CD4-positive, alpha-beta T cell treated with Interferon gamma for 1 hour (primary cell): ENCODE measurements at regions not wholly inside any gene's neighbourhood (a gene's known extent, or its start where the extent isn't known, plus 50 kb on each side); places are given as distances from the start of the nearest gene placed in this dataset.
"Not testable (repeated sequence)": the region's sequence is repeated elsewhere in the genome, so short reads cannot be mapped to it uniquely, and the experiment has no call there.

Experiments
- DNase-seq: peaks from one replicate; pipeline ENCODE4 v3.0.0-alpha.2; 2020

DNA sequence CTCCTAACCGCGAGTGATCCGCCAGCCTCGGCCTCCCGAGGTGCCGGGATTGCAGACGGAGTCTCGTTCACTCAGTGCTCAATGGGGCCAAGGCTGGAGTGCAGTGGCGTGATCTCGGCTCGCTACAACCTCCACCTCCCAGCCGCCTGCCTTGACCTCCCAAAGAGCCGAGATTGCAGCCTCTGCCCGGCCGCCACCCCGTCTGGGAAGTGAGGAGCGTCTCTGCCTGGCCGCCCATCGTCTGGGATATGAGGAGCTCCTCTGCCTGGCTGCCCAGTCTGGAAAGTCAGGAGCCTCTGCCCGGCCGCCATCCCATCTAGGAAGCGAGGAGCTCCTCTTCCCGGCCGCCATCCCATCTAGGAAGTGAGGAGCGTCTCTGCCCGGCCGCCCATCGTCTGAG lies 58.8 kb upstream of the ANKRD30BL start:
- not testable (repeated sequence) for DNase-seq

DNA sequence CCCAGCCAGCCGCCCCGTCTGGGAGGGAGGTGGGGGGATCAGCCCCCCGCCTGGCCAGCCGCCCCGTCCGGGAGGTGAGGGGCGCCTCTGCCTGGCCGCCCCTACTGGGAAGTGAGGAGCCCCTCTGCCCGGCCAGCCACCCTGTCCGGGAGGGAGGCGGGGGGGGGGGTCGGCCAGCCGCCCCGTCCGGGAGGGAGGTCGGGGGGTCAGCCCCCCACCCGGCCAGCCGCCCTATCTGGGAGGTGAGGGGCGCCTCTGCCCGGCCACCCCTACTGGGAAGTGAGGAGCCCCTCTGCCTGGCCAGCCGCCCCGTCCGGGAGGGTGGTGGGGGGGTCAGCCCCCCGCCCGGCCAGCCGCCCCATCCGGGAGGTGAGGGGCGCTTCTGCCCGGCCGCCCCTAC lies 60.1 kb upstream of the ANKRD30BL start:
- DNase-seq: not testable (repeated sequence)

DNA sequence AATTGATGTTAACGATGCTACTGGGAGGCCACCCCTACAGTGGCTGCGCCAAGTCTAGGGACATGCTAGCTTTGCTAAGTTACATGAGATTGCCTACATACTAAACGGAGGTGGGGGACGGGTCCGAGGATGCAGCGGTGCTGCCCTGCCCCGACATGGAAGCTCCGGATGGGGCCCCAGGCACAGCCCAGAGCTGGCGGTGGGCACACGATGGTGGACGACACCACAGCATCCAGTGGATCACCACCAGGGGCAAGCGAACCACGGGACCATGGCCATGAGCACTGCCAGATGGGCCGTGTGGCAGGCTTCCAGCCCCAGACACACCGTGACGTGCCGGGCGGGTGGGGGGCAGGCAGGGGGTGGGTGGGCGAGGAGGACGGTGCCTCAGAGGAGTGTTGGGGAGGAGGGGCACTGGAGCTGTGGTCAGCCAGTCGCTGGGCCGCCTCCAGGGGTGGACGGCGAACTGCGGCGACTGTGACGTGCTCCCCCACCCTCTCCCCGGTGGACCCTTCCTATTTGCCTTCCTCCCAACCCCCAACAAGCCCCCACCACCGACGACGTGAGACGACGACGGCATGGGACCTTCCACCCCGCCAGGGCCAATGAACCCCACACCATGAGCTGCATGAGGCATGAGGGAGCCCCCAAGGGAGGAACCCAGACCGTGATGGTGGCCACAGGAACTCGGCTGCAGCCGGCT lies 90.6 kb upstream of the ANKRD30BL start:
- no peak for DNase-seq

DNA sequence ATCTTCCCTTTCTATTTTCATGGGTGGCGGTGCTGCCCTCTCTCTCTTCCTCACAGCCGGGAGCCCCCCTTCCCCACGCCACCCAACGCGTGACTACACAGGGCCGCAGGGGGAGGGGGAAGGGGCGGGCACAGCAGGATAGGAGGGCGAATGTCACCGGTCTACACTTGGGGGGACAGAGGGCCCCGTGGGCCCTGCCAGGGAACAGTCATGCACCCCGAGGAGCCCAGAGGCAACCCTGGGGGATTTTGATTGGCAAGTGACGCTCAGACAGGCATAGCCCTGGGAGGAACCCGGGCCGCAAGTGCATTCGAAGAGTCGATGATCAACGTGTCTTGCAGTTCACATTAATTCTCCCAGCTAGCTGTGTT lies 91.1 kb upstream of the ANKRD30BL start:
- no peak for DNase-seq

DNA sequence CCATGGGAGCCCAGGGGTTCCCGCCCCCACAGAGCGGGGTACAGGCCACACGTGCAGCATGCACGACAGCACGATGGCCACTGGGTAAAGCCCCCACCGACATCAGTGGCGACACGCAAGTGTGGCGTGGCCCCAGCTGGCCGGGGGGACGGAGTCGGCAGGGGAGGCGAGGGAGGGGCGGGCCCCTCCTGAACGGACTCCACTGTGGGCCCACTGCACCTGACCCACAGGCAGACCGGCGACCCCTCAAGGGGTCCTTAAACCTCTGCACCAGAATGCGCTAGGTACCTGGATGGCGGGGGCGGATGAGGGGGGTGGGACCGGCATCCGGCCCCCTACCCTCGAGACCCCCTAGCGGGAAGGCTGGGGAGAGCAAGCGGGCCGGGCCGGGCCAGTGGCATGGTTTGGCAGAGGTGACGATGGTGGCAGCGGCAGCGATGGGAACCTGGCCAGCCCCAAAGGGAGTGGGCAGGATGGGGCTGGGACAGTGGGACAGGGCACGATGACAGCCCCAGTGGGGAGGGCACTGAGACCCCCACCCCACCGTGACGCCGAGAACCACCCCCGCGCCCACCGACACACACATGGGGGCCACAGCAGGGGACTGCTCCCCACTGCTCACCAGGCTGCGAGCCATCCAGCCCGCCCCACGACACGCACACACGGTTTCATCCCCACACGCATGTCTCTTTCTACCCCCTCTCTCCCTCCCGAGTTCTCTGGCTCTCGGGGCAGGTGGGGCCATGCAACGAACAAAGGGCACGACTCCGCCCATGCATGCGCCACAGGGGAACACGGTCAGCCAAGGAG lies 91.9 kb upstream of the ANKRD30BL start:
- DNase-seq: no peak

DNA sequence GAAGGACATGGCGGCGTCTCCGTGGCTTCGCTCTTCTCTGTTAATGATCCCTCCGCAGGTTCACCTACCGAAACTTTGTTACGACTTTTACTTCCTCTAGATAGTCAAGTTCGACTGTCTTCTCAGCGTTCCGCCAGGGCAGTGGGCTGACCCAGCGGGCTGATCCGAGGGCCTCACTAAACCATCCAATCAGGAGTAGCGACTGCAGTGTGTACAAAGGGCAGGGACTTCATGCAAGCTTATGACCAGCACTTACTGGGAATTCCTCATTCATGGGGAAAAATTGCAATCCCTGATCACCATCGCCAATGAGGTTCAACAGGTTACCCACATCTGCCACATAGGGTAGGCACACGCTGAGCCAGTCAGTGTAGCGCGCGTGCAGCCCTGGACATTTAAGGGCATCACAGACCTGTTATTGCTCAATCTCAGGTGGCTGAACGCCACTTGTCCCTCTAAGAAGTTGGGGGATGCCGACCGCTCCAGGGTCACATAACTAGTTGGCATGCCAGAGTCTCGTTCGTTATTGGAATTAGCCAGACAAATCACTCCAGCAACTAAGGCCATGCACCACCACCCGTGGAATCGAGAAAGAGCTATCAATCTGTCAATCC lies 92.7 kb upstream of the ANKRD30BL start:
- DNase-seq: not testable (repeated sequence)

DNA sequence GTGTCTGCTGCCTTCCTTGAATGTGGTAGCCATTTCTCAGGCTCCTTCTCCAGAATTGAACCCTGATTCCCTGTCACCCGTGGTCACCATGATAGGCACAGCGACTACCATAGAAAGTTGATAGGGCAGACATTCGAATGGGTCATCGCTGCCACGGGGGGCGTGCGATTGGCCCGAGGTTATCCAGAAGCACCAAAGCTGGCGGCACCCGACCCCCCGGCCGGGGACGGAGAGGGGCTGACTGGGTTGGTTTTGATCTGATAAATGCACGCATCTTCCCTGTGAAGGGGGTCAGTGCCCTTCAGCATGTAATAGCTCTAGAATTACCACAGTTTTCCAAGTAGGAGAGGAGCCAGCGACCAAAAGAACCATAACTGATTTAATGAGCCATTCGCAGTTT lies 94.0 kb upstream of the ANKRD30BL start:
- DNase-seq: no peak

DNA sequence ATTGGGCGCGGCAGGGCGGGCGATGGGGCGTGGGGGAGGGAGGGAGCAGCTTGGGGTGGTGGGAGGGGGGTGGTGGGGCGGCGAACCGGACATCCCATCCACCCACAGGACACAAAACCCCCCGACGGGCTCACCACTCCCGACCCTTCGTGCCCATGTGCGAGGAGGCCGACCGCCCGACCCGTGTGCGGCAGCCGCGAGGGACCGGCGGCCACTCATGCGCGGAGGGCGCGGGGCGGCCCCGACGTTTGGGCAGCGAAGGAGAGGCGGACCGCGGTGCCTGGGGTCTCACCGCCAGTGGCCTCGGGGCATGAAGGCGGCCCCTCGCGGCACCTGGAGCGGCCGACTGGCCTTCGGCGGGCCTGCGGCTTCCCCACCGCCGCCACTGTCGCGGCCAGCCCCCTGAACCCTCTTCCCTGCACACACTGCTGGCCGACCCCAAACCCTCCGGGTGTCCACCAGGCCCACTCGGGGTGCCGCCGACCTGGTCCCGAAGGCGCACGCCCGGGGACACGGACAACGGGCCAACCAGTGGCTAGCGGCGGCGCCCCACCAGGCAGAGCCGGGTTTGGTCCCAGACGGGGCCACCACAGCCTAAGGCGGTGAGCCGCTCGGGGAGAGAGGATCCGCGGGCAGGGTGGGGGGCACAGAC lies 94.6 kb upstream of the ANKRD30BL start:
- no peak for DNase-seq

DNA sequence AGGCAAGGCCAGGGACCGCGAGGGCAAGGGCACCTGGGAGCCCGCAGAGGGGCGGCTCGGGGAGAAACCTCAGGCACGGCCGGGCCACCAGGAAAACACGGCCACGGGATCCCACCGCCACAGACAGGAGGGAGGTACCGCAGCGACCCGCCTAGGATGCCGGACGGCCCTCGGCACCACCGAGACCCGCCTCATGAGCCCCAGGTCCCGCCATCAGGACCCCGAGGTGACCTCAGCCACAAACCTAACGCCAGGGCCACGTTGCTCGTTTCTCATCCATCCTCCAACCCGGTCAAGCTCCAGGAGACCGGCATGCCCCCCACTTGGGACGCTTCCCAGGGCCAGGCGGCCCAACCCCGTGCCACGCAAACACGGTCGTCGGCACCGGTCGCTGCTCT lies 95.2 kb upstream of the ANKRD30BL start:
- DNase-seq: not testable (repeated sequence)

DNA sequence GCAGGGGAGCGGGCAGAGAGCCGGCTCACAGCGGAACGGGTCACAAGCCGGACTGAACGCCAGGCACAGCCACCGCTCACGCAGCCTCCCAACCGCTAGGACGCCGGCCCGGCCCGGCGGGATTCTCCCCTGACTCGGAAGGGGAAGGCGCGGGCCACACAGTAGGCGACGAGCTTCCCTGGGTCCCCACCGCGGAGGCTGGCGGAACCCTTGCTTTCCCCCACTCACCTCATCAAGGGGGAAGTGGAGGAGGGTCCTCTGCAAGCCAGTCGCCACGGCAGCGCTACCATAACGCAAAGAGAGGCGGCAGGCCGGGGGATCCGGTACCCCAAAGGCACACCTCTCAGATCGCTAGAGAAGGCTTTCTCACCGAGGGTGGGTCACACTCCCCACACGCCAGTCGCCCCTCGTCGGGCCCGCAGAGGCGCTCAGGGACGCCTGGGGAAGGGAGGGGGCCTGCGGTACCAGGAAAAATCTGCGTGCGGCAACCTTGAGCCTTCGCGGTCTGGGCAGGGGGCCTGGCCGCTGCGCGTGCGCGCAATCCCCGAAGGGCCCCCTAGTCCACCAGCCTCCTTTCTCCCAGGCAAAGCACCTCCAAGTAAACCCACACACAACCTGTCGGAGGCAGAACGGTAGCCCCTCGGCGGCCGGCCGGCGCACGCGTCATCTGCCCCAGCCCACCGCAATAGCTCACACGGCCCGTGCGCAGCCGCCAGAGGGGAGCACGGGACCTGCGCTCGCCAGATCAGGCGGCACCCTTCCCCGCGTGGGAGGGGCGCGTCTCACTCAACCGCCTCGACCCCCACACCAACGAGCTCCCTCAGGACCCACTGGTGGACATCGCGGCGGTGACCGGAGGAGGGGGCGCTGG lies 95.8 kb upstream of the ANKRD30BL start:
- not testable (repeated sequence) for DNase-seq

DNA sequence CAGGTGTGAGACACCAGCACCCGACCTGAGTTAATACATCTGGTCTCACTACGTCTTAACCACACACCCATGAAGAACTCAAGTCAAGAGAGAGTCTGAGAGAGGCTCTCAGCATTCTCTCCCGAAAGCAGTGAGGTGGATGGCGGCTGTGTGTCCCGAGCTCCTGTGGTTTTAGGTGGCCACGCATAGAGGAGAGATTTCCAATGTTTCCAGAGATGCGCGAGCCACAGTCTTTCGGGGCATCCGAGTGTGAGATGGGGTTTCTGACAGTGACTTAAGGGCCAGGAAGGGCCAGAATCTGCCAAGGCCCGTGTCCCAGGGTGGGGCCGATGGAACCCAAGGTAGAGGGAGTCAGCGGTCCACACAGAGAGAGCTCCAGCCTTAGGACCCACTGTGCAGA lies 97.5 kb upstream of the ANKRD30BL start:
- not testable (repeated sequence) for DNase-seq

DNA sequence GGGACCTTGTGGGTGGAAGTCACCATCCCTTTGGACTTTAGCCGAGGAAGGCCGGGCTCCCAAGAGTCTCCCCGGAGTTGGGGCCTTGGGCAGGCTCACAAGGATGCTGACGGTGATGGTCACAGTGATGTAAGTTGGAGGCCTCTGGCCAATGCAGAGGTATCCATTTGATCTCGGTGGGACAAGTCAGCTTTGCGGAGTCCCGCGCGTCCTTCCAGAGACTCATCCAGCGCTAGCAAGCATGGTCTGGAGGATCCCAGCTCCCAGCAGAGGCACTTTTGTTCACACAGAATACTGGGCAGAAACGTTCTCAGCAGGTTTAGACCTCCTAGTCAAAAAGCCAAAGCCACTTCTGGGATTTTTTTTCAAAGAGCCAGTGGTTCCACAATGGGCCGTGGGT lies 103.8 kb upstream of the ANKRD30BL start:
- not testable (repeated sequence) for DNase-seq

DNA sequence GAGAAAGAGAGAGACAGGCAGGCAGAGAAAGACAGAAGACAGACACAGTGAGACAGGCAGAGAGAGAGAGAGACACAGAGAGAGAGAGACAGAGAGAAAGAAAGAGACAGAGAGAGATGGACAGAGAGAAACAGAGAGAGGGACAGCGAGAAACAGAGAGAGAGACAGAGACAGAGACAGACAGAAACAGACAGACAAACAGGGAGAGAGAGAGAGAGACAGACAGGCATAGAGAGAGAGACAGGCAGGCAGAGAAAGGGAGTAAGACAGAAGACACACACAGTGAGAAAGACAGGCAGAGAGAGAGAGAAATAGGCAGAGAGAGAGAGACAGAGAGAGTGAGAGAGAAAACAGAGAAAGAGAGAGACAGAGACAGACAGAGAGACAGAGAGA lies 105.3 kb upstream of the ANKRD30BL start:
- DNase-seq: no peak

DNA sequence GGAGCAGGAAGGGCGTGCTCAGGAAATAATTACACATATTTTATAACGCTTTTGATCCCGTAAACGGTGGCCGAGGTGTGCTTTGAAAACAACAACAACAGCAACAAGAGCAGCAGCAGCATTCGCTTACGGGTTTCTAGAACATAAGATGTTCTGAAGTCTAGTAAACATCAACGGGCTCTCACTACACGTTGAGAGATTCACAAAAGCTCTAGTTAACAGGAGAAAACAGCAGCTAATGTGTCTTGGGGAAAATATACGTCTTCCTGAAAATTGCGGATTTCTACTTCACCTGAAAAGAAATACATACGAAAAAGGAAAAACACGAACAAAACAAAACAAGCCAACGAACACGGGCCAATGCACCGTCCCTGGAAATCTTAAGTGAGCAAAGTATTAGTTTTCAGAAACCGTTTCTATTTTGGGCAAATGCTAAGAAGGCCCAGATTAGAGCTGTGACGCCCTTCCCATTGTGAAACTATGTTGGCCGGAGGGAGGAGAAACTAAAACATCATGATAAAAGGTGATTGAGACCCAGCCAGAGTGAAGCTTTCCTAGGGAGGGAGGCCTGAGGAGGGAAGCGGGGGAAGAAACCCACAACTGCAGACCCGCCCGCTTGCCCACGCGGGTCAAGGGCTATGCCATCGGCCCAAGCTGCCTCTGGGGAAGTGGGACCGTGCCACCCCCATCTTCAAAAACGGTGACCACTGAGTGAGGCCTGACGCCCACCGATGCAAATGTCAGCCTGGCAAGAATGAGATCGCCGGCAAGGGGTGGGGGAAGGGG lies 105.9 kb upstream of the ANKRD30BL start:
- not testable (repeated sequence) for DNase-seq

DNA sequence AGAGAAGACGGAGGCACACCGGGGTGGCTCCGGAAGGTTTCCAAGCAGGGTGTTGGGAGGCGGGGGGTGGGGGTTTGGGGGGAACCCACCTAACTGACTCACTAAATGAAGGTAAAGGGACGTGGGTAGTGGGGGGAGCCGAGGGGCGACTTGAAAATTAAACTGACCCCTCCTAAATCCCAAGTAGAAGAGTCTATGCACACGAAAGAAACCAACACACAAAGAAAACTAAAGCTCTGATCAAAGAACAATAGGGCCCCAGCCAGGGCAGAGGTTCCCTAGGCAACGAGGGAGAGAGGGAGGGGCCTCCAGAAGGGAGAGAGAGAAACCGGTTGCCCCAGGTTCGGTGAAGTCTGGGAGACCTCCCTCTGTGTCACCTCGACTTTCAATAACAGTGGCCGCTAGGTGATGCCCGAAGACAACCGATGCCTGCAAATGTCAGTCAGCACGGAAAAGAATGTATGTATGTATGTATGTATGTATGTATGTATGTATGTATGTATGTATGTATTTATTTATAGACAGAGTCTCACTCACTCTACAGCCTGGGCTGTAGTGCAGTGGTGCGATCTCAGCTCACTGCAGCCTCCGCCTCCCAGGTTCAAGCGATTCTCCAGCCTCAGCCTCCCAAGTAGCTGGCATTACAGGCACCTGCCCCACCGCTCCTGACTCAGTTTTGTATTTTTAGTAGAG lies 106.7 kb upstream of the ANKRD30BL start:
- peak; percentile 61 for DNase-seq

DNA sequence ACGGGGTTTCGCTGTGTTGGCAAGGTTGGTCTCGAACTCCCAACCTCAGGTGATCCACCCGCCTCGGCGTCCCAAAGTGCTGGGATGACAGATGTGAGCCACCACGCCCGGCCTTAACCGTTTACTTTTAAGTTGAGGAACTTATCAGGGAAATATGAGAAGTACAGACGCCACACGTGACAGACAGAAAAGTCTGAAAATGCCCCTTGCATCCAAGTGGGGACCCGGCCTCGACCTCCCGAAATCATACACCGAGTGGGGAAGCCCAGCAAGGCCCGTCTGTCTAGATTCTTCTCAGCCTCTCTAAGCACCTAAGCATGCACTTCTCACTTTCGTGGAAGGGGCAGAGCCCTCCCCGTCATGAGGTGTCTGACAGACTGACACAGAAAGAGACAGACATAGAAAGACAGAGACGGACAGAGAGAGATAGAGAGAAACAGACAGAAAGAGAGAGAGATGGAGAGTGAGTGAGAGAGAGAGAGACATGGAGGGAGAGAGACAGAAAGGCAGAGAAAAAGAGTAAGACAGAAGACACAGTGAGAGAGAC lies 107.3 kb upstream of the ANKRD30BL start:
- no peak for DNase-seq

DNA sequence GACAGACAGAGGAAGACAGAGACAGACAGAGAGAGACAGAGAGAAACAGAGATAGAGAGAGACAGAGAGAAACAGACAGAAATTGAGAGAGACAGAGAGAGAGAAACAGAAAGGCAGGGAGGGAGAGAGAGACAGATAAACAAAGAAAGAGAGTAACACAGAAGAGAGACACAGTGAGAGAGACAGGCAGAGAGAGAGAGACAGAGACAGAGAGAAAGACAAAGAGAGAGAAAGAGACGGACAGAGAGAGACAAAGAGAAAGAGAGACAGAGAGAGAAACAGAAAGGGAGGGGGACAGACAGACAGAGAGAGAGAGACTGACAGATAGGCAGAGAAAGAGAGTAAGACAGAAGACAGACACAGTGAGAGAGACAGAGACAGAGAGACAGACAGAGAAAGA lies 108.5 kb upstream of the ANKRD30BL start:
- DNase-seq: no peak

DNA sequence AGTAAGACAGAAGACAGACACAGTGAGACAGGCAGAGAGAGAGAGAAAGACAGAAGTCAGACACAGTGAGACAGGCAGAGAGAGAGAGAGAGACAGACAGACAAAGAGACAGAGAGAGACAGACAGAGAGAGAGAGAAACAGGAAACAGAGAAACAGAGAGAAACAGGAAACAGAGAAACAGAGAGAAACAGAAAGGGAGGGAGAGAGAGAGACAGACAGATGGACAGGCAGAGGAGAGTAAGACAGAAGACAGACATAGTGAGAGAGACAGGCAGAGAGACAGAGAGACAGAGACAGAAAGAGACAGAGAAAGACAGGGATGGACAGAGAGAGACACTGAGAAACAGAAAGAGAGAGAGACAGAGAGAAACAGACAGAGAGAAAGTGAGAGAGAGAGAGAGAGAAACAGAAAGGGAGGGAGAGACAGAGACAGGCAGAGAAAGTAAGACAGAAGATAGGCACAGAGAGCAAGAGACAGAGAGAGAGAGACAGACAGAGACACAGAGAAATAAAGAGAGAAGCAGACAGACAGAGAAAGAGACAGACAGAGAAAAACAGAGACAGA lies 109.3 kb upstream of the ANKRD30BL start:
- no peak for DNase-seq

DNA sequence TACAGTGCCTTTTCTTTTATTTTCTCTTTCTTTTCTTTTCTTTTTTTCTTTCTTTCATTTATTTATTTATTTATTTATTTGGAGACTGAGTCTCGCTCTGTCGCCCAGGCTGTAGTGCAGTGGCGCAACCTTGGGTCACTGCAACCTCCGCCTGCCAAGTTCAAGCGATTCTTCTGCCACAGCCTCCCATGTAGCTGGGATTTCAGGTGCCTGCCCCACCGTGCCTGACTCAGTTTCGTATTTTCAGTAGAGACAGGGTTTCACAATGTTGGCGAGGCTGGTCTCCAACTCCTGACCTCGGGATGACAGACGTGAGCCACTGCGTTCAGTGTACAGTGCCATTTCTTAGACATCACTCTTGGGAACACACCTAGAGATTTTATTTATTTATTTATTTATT lies 110.0 kb upstream of the ANKRD30BL start:
- not testable (repeated sequence) for DNase-seq

DNA sequence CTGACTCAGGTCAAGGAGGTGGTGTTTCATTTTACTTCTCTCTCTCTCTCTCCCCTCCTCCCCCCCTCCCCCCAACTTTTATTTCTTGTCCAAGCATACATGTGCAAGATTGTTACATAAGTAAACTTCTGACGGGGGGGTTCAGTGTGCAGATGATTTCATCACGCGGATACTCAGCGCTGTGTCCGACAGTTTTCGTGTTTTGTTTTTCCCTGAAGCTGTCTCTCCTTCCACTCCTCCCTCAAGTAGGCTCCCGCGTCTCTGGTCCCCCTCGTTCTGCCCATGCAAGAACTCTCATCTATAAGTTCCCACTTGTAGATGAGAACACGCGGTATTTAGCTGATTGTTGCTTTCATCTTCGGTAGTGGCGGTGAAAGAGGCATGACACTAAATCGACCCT lies 111.0 kb upstream of the ANKRD30BL start:
- no peak for DNase-seq
